Glomerular endothelial cell (primary cell): ENCODE measurements at regions not wholly inside any gene's neighbourhood (a gene's known extent, or its start where the extent isn't known, plus 50 kb on each side); places are given as distances from the start of the nearest gene placed in this dataset.
"Not testable (repeated sequence)": the region's sequence is repeated elsewhere in the genome, so short reads cannot be mapped to it uniquely, and the experiment has no call there.

Source experiments
- DNase-seq: peaks from one replicate; pipeline ENCODE4 v3.0.0-alpha.2; 2011; ENCODE audit warnings: low read depth, low spot score; ENCODE audit errors: extremely low read depth

DNA sequence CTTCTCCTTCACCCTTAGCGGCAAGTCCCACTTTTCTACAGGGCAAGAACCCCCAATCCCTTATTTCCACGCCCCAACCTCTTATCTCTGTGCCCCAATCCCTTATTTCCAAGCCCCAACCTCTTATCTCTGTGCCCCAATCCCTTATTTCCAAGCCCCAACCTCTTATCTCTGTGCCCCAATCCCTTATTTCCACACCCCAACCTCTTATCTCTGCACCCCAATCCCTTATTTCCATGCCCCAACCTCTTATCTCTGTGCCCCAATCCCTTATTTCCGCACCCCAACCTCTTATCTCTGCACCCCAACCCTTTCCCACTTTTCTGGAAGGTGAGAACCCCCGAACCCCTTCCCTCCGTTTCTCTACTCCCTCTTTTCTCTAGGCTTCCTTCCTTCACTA lies 116.1 kb upstream of the GJE1 start:
- not testable (repeated sequence) for DNase-seq

DNA sequence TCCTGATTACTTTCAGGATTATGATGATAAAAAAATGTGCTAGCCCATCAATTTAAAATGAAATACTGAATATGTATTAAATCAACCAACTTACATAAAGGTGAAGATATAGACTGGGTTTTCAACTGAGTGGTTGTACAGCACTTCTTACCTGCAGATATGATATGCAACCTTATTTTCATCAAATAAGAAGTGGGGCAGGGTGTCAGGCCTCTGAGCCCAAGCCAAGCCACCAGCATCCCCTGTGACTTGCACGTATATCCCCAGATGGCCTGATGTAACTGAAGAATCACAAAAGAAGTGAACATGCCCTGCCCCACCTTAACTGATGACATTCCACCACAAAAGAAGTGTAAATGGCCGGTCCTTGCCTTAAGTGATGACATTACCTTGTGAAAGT lies 117.3 kb upstream of the GJE1 start:
- not testable (repeated sequence) for DNase-seq

DNA sequence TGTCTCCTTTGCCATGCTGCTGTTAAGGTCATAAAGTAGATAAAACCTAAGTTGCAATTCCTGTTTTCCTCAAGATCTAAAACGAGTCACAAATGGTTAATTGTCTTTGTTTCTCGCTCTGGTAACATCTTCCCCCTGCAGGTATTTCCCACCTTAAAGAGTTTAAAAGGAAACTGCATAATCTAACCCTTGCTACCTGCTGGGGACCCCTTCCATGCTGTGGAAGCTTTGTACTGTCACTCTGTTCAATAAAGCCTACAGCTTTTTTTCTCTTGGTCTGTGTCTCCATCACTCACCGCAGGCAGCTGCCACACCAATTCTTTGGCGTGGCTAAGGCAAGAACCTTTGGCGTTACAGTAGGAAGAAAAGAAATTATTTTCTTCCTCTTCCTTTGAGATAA lies 117.7 kb upstream of the GJE1 start:
- DNase-seq: no peak

DNA sequence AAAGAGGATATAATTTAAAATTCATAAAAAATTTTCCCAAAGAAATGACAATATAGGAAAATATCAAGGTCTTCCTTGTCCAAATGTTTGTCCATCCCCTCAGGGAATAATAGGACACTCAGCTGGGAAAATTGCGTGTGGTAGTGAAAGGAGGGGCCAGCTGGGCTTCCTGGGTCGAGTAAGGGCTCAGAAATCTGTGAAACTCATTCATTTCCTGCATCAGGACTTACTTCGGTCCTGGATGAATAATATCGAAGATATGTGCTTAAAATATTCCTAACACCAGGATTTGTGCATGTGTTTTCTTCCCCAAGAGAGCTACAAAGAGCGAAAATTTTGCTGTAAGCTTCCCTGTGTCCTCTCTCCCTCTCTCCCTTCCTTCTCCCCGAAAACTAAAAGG lies 118.2 kb upstream of the GJE1 start:
- DNase-seq: peak; percentile 41

DNA sequence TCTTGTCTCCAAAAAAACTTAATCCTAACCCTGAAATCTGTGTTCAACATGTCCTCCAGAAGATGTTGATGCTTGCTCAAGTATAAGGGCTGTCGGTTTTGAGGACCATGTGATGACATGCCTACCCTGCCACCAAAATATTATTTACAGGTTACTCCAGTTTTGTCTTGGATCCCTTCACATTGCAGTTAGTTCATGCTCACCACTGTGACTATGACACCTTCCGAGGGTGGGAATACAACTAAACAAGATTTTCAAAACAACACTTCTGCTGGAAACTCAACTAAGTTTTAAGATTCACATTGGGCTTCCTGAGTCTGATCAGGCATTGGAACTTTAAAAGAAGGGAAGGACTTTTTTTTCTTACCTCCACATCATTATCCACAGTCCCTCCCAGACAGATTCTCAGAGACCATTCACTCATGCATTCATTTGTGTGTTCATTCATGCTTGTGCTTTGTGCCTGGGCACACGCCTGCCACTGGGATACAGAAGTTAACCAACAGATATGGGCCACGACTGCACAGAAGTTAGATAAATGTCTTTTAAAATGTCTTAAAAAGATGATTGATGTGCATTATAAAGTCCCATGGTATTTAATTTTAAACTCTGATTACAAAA lies 118.7 kb upstream of the GJE1 start:
- no peak for DNase-seq

DNA sequence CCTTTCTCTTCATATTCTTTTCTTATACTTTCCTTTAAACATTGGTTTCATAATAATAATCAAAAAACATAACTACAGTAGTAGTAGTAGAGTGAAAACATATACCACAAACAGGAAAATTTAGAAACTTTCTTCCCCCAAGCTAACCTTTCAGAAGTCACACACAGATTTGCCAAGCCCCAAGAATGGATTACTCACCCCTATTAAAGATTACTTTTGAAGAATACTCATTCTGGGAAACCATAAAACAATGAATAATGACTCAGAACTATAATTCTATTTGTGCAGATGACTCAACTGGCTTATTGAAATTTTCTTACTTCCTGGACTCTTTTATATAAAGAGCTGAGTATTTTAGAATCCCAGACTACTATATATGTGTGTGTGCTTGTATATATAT lies 119.4 kb upstream of the GJE1 start:
- peak; percentile 55 for DNase-seq

DNA sequence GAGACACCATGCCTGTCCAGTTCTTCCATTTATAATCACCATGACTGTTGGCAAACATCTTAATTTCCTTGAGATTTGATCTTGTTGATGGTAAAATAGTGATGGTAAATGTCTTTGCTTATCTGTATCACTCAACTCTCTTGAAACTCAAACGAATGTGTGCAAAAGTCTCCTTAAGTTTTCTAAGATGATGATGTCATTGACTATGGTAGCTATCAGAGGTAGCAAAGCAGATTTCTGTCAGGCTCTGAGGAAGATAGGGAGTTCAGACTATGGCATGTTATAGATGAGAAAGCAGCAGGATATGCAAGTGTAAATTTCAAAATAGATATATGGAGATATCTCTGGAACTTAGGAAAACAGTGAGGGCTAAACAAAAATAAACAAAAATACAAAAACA lies 121.0 kb upstream of the GJE1 start:
- no peak for DNase-seq

DNA sequence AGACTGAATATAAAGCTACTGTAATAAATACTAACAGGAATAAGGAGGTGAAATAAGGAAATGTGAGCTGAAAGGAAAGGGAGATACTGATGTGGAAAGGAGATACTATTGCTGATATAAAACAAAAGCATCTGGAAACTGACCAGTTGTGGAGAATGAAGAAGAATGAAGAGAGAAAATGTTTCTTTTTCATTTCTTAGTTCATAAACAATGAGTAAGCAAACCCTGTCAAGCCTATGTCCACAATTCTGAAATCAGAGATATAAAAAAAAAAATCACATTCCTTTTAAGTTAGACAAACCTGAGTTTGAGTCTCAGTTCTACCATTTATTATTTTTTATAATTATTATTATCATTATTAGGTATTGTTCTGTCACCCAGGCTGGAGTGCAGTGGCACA lies 121.6 kb upstream of the GJE1 start:
- DNase-seq: no peak

DNA sequence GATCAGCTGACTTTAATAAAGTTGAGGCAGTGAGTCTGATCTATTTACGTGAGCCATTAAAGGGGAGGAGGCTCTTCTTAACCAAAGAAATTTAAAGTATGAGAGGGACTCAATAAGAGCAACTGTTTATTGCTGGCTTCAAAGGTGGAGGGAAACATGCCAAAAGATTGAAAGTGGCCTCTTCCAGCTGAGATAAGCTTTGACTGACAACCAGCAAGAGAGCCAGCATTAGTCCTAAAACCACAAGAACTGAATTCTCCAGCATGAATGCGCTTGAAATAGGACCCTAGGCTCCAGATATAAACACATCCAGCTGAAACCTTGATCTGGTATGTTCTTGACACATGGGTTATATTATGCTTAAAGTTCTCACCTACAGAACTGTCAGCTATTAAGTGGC lies 123.1 kb upstream of the GJE1 start:
- DNase-seq: no peak

DNA sequence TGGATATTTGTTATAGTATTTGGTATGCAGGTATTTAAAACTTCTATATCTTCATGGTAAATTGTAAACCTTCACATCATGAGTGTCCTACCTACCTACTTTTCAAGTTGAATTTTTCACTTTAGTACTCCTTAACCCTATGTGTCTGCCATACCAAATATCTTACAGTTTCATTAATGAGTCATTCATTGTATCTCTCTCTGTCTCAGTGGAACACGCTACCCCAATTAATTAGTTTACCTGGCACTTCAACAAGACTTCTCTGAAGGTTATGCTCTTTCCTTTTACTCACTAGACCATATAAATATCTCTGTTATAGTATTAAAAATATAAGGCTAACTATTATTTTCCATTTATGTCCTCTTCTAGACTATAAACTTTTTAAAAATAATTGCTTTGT lies 123.9 kb upstream of the GJE1 start:
- no peak for DNase-seq

DNA sequence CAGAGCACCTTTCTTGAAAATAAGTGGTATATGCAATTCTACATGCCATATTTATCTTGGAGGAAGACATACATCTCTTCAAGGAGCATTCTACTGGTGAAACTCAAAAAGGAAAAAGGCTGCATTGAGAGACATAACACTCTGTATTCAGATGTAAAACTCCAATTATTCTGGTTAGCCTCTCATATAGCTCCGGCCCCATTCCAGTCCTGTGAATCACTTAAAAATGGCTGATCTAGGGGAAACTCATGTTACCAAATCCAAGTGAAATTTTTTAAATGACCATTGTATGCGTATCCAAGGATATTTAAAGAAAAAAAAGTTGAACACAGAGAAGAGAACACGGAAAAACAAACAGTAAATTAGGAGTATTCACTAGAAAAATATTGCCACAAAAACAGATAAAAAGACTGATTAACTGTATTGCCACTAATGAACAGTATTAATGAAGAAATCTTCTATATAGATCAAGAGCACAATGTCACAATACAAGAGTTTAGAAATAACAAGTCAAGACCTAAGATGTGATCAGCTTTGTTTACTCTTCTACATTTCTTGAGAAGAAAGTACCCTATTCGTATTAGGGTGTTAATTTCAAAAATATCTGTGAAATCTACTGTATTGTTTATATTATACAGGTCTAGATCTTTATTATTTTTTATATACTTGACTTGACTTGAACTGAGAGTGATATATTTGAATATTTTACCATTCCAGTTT lies 124.5 kb upstream of the GJE1 start:
- no peak for DNase-seq

DNA sequence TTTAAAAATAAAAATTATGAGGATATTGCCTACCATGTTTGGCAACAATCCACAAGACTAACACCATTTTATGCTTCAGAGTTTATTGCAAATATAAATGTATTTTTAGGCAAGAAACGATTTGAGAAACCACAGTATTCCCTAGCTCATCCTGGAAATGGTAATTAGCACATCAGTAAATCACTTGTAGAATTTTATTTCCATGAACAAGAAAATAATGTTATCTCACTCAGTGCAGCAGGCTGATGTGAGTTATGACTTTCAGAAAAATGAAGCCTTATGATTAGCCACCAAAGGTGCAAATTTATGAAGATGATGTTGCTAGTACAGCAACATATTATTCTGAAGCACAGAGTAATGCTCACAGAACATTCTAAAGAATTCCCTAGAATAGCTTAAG lies 127.7 kb upstream of the GJE1 start:
- no peak for DNase-seq

DNA sequence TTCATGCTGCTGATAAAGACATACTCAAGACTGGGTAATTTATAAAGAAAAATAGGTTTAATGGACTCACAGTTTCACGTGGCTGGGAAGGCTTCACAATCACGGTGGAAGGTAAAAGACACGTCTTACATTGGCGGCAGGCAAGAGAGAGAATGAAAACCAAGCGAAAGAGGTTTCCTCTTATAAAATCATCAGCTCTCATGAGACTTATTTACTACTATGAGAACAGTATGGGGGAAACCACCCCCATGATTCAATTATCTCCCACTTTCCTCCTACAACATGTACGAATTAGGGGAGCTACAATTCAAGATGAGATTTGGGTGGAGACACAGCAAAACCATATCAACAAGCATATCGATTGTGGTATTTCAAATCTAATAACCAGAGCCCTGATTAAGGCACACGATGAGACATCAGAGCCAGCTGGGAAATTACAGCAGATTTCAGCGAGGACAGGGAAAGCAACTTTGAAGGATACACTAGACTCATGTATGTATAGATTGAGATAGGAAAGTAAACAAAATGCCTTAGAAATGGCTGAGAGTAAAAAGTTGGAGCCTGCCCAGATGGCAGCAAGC lies 129.8 kb upstream of the GJE1 start:
- DNase-seq: no peak

DNA sequence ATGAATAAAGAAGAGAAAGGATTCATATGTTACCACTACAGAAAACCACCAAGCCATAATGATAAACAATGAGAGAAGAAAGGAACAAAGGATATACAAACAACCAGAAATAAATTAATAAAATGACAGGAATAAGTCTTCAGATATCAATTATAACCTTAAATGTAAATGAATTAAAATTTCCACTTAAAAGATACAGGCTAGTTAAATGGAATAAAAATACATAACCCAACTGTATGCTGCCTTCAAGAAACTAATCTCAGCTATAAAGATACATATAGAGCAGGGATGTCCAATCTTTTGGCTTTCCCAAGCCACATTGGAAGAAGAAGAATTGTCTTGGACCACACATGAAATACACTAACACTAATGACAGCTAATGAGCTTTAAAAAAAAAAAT lies 135.9 kb upstream of the GJE1 start:
- DNase-seq: no peak

DNA sequence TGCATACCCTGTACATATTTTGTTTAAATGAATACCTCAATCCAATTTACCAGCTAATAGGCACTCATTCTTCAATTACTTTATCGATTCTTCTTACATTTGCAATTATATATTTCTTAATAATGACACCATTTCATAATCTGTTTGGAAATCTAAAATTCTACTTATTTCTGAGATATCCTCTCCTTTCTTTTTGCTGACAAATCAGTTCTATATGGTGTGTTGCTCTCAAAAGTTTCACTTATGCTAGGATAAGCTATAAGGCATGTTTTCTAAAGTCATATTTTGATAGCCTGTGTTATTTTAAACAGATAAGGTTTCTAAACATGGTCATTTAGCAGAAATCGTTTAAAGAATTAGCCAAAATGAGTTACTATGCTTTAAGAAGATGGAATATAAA lies 140.6 kb upstream of the GJE1 start:
- no peak for DNase-seq

DNA sequence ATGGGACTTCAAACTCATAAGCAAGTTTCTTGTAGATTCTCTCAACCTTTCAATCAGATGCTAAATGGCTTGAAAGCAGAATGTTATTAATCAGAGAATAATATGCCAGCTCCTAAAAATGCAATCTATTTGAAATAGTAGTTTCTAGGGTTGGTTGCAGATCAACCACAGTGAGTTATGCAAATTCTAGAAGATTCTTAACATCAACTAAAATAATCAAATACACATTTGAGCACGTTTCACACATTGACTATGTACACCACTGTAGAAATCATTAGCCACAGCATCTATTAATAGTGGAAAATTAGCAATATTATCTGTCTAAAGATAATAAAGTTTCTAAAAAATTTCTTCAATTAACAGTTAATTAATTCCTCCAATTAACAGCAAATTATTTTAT lies 141.9 kb upstream of the GJE1 start:
- no peak for DNase-seq

DNA sequence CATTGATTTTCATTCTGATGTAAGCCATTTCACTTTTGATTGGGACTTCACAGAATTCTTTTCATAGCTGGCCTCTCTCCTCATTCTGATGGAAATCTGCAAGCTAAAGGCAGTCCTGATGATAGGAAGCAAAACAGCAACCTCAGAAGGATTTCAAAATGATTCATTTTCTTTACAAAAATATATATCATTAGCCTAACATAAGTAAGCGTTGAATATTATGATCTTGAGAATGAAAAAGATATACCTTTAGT lies 143.1 kb upstream of the GJE1 start:
- no peak for DNase-seq

DNA sequence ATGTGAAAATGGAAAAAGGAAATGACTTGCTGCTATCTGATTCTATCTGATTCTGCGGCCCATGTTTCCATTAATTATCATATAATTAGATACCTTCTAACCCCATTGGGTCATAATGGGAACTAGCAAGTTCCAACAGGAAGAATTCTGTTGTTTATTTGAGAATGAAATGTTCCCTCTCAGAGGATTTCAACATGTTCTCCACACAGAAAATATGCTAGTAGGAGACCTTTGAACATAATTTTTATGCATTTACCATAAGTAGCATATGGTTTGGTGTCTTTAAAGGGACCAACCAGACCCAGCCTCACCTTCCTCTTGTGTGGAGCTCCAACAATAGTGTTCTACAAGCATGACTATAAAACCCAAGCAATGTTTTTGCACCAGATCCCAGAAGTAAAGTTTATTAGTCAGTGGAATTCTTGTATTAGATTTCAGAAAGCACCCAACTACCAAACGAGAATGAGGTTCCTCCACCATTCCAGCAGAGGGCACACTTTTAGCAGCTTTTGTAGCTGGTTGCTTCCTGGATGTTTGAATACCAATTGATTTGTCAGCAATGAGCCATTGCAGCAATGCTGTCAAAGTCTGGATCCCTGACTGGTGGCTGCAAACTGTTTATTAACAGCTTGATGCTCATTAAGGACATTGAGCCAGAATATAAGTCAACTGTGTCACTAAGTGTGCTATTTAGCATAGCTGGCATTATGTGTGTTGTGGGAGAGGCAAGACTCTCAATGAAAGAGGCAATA lies 143.6 kb upstream of the GJE1 start:
- DNase-seq: peak; percentile 56

DNA sequence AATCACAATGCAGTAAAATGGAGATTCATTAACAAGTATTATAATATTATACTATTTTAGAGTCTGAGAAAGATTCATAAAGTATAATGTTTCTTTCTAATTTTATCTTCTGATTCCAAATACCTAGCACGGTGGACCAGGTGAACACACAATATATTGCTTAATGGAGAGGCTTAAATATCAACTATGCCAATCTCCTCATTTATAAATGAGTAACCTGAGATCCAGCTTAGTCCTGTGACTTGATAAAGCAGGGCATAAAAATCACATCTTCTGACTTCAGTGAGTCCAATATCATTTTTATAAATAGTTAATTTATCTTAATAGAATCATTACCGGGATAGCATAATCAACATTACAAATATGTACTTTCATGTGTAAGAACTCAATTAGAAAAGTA lies 144.4 kb upstream of the GJE1 start:
- no peak for DNase-seq

DNA sequence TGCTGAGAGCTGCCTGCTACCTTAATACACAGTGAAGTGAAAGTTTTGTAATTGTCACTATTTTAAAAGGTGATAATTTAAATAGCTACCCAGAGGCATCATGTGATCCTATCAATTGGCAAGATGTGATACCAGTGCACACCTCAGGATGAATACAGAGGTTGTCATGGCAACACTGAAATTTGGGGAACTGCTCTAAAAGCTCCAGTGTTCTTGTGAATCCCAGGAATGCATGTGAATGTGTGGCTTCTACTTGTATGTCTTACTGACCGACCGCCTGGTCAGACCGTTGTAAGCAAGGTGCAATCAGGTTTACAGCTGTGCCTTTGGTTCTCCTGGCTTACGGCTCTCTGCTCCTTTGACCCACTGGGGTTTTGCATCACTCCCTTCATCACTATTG lies 146.3 kb upstream of the GJE1 start:
- DNase-seq: no peak

DNA sequence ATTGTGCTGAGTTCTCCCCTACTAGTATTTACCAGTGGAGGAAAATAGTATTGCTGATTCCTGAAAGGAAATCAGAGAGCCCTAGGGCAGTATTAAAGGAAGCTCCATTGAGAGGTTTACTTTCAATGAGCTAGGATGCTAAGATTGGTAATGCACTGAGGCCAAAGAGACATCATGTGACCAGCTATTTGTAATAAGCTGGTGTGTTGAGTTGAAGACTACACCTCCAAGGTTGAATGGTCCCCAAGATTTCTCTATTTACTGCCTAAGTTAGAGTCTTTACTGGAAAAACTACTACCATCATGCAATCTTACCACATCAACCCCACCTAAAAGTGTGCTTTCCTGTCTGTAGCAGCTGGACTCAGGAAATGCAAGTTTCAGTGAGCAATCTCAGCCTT lies 151.5 kb upstream of the GJE1 start:
- no peak for DNase-seq

DNA sequence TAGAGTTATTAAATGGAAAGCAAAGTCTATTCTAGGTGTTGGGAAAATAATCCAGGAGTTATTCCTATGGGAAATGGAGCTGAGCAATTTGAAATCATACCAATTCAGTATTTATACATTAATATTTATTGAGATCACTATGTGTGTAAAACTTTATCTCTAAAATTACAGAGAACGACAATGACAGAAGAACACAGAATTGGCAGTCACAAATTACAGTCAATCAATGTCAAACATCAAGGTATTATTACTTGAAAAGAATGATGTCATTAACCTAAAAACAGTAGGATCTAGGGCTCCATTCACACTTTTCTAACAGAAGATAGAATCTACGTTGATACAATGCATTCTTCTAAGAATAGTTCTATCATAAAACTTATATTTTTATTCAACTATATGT lies 154.9 kb upstream of the GJE1 start:
- no peak for DNase-seq
